ENCODE measurements at regions not wholly inside any gene's neighbourhood (a gene's known extent, or its start where the extent isn't known, plus 50 kb on each side); places are given as distances from the start of the nearest gene placed in this dataset.

- TF ChIP-seq ZNF274 (IDR thresholded peaks at IDR 0.05; ENCODE audit: low read length) (no peak), ZNF274 (tag by site-specific recombination; IDR thresholded peaks at IDR 0.05; ENCODE audit: borderline replicate concordance) (no peak), ZNF791 (tag by site-specific recombination; IDR thresholded peaks at IDR 0.05) (no peak), HIC1 (tag by site-specific recombination; IDR thresholded peaks at IDR 0.05) (no peak), ZNF341 (tag by site-specific recombination; IDR thresholded peaks at IDR 0.05; ENCODE audit: low read depth) (no peak), KLF1 (tag by site-specific recombination; IDR thresholded peaks at IDR 0.05) (no peak), ZBTB21 (tag by site-specific recombination; IDR thresholded peaks at IDR 0.05) (no peak), ZNF37A (tag by site-specific recombination; IDR thresholded peaks at IDR 0.05) (no peak)
- TF ChIP-seq, protein P1, sequence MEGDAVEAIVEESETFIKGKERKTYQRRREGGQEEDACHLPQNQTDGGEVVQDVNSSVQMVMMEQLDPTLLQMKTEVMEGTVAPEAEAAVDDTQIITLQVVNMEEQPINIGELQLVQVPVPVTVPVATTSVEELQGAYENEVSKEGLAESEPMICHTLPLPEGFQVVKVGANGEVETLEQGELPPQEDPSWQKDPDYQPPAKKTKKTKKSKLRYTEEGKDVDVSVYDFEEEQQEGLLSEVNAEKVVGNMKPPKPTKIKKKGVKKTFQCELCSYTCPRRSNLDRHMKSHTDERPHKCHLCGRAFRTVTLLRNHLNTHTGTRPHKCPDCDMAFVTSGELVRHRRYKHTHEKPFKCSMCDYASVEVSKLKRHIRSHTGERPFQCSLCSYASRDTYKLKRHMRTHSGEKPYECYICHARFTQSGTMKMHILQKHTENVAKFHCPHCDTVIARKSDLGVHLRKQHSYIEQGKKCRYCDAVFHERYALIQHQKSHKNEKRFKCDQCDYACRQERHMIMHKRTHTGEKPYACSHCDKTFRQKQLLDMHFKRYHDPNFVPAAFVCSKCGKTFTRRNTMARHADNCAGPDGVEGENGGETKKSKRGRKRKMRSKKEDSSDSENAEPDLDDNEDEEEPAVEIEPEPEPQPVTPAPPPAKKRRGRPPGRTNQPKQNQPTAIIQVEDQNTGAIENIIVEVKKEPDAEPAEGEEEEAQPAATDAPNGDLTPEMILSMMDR (tag by site-specific recombination; IDR thresholded peaks at IDR 0.05), result no peak
- TF ChIP-seq, protein P2, sequence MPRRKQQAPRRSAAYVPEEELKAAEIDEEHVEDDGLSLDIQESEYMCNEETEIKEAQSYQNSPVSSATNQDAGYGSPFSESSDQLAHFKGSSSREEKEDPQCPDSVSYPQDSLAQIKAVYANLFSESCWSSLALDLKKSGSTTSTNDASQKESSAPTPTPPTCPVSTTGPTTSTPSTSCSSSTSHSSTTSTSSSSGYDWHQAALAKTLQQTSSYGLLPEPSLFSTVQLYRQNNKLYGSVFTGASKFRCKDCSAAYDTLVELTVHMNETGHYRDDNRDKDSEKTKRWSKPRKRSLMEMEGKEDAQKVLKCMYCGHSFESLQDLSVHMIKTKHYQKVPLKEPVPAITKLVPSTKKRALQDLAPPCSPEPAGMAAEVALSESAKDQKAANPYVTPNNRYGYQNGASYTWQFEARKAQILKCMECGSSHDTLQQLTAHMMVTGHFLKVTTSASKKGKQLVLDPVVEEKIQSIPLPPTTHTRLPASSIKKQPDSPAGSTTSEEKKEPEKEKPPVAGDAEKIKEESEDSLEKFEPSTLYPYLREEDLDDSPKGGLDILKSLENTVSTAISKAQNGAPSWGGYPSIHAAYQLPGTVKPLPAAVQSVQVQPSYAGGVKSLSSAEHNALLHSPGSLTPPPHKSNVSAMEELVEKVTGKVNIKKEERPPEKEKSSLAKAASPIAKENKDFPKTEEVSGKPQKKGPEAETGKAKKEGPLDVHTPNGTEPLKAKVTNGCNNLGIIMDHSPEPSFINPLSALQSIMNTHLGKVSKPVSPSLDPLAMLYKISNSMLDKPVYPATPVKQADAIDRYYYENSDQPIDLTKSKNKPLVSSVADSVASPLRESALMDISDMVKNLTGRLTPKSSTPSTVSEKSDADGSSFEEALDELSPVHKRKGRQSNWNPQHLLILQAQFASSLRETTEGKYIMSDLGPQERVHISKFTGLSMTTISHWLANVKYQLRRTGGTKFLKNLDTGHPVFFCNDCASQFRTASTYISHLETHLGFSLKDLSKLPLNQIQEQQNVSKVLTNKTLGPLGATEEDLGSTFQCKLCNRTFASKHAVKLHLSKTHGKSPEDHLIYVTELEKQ (tag by site-specific recombination; IDR thresholded peaks at IDR 0.05; ENCODE audit: borderline replicate concordance), result no peak
These were observed 59.4 kb upstream of the ZNF536 start for GRCh38 chr19:30312582-30313352.
